BLaER1 (cell line): ENCODE measurements at regions not wholly inside any gene's neighbourhood (a gene's known extent, or its start where the extent isn't known, plus 50 kb on each side); places are given as distances from the start of the nearest gene placed in this dataset.

ENCODE experiments used
- H3K27ac ChIP-seq: shearing (Covaris generic); formaldehyde crosslinking; 2 replicates; pipeline ENCODE4 v1.8.1; 2022
- H3K27me3 ChIP-seq: shearing (Covaris generic); formaldehyde crosslinking; 2 replicates; pipeline ENCODE4 v1.8.1; 2022
- H3K36me3 ChIP-seq: shearing (Covaris generic); formaldehyde crosslinking; 2 replicates; pipeline ENCODE4 v1.8.1; 2022
- H3K4me1 ChIP-seq: shearing (Covaris generic); formaldehyde crosslinking; 2 replicates; pipeline ENCODE4 v1.8.1; 2022
- H3K4me2 ChIP-seq: shearing (Covaris generic); formaldehyde crosslinking; 2 replicates; pipeline ENCODE4 v1.8.1; 2022
- H3K4me3 ChIP-seq: shearing (Covaris generic); formaldehyde crosslinking; 2 replicates; pipeline ENCODE4 v1.8.1; 2022
- H3K9ac ChIP-seq: shearing (Covaris generic); formaldehyde crosslinking; 2 replicates; pipeline ENCODE4 v1.8.1; 2022
- H3K9me3 ChIP-seq: shearing (Covaris generic); formaldehyde crosslinking; 2 replicates; pipeline ENCODE4 v1.8.1; 2022
- H4K20me1 ChIP-seq: shearing (Covaris generic); formaldehyde crosslinking; 2 replicates; pipeline ENCODE4 v1.8.1; 2022
- Cebpa-rat ChIP-seq: shearing (Covaris generic); IDR thresholded peaks from 2 replicates; pipeline ENCODE4 v1.8.1; 2022

GRCh38 chr11:37947821-37948220 is 1349.8 kb upstream of the RAG2 start:
- Histone ChIP-seq H3K4me2 (no peak overlapping the region), H3K4me1 (no peaks in the 10 kb centered on the region; the same call in 1 of the 2 replicates), H3K9me3 (no peaks in the 10 kb centered on the region; the same call in 1 of the 2 replicates), H3K27ac (no peak overlapping the region), H3K36me3 (no peaks in the 10 kb centered on the region), H3K9ac (no peak overlapping the region), H4K20me1 (no peaks in the 10 kb centered on the region), H3K4me3 (no peak overlapping the region), H3K27me3 (no peaks in the 10 kb centered on the region)
- TF ChIP-seq Cebpa-rat, result no peak

GRCh38 chr11:37946155-37946766 is 1348.2 kb upstream of the RAG2 start:
- Histone ChIP-seq H3K9ac (no peak overlapping the region), H3K4me3 (no peak overlapping the region), H3K9me3 (no peaks in the 10 kb centered on the region; the same call in 1 of the 2 replicates), H4K20me1 (no peaks in the 10 kb centered on the region), H3K4me2 (no peak overlapping the region), H3K27me3 (no peaks in the 10 kb centered on the region), H3K27ac (no peak overlapping the region), H3K36me3 (no peaks in the 10 kb centered on the region), H3K4me1 (no peaks in the 10 kb centered on the region; the same call in 1 of the 2 replicates)
- TF ChIP-seq Cebpa-rat, result no peak

GRCh38 chr11:37942081-37942480 is 1344.0 kb upstream of the RAG2 start:
- Histone ChIP-seq H3K27me3 (no peaks in the 10 kb centered on the region), H3K36me3 (no peaks in the 10 kb centered on the region), H3K4me1 (no peaks in the 10 kb centered on the region; the same call in 1 of the 2 replicates), H4K20me1 (no peaks in the 10 kb centered on the region), H3K9me3 (no peaks in the 10 kb centered on the region; the same call in 1 of the 2 replicates), H3K9ac (no peak overlapping the region), H3K4me2 (no peak overlapping the region), H3K4me3 (no peak overlapping the region), H3K27ac (no peak overlapping the region)
- TF ChIP-seq Cebpa-rat, result no peak

GRCh38 chr11:37929100-37929653 is 1331.1 kb upstream of the RAG2 start:
- no peak for TF ChIP-seq Cebpa-rat
- no peaks in the 10 kb centered on the region for H3K36me3 ChIP-seq
- H3K9me3 ChIP-seq, result 0 out of 2 replicates have a peak, but pooled peaks cover 8% of the 10 kb centered on the region
- no peak overlapping the region for H3K4me2 ChIP-seq
- no peak overlapping the region for H3K9ac ChIP-seq
- no peaks in the 10 kb centered on the region for H3K27me3 ChIP-seq
- no peaks in the 10 kb centered on the region for H4K20me1 ChIP-seq
- H3K4me3 ChIP-seq, result no peak overlapping the region
- peaks cover 6% of the 10 kb centered on the region; the same call in 1 of the 2 replicates for H3K4me1 ChIP-seq
- H3K27ac ChIP-seq, result no peak overlapping the region

GRCh38 chr11:37926772-37927171 is 1328.7 kb upstream of the RAG2 start:
- TF ChIP-seq Cebpa-rat, result no peak
- no peaks in the 10 kb centered on the region for H3K9me3 ChIP-seq
- H3K27ac ChIP-seq, result no peak overlapping the region

GRCh38 chr11:37916331-37916730 is 1318.3 kb upstream of the RAG2 start:
- H3K36me3 ChIP-seq, result no peaks in the 10 kb centered on the region
- no peak for TF ChIP-seq Cebpa-rat
- no peak overlapping the region for H3K4me3 ChIP-seq

More at GRCh38 chr11:37926772-37927171, 1328.7 kb upstream of the RAG2 start:
- Histone ChIP-seq H3K4me2 (no peak overlapping the region), H4K20me1 (no peaks in the 10 kb centered on the region), H3K4me3 (no peak overlapping the region), H3K4me1 (no peaks in the 10 kb centered on the region), H3K9ac (no peak overlapping the region), H3K36me3 (no peaks in the 10 kb centered on the region), H3K27me3 (no peaks in the 10 kb centered on the region)

GRCh38 chr11:37914859-37915258 is 1316.8 kb upstream of the RAG2 start:
- Histone ChIP-seq H3K9me3 (no peaks in the 10 kb centered on the region), H3K4me2 (no peak overlapping the region), H3K4me1 (no peaks in the 10 kb centered on the region), H3K9ac (no peak overlapping the region), H3K4me3 (no peak overlapping the region), H3K36me3 (no peaks in the 10 kb centered on the region), H3K27me3 (no peaks in the 10 kb centered on the region), H3K27ac (no peak overlapping the region), H4K20me1 (no peaks in the 10 kb centered on the region)
- TF ChIP-seq Cebpa-rat, result no peak

More at GRCh38 chr11:37916331-37916730, 1318.3 kb upstream of the RAG2 start:
- no peaks in the 10 kb centered on the region for H4K20me1 ChIP-seq
- no peak overlapping the region for H3K9ac ChIP-seq
- no peaks in the 10 kb centered on the region for H3K9me3 ChIP-seq
- no peaks in the 10 kb centered on the region for H3K4me1 ChIP-seq
- no peak overlapping the region for H3K4me2 ChIP-seq
- H3K27me3 ChIP-seq, result no peaks in the 10 kb centered on the region
- no peak overlapping the region for H3K27ac ChIP-seq

GRCh38 chr11:37908219-37908548 is 1310.1 kb upstream of the RAG2 start:
- Histone ChIP-seq H3K4me2 (no peak overlapping the region), H3K4me1 (no peaks in the 10 kb centered on the region), H3K27me3 (no peaks in the 10 kb centered on the region), H3K36me3 (no peaks in the 10 kb centered on the region), H3K27ac (no peak overlapping the region), H3K9ac (no peak overlapping the region), H4K20me1 (no peaks in the 10 kb centered on the region), H3K9me3 (no peaks in the 10 kb centered on the region), H3K4me3 (no peak overlapping the region)
- TF ChIP-seq Cebpa-rat, result no peak

GRCh38 chr11:37907436-37908218 is 1309.6 kb upstream of the RAG2 start:
- Histone ChIP-seq H3K4me1 (no peaks in the 10 kb centered on the region), H3K27ac (no peak overlapping the region), H3K36me3 (no peaks in the 10 kb centered on the region), H3K27me3 (no peaks in the 10 kb centered on the region), H3K4me3 (no peak overlapping the region), H4K20me1 (no peaks in the 10 kb centered on the region), H3K9ac (no peak overlapping the region), H3K9me3 (no peaks in the 10 kb centered on the region), H3K4me2 (no peak overlapping the region)
- TF ChIP-seq Cebpa-rat, result no peak
